Osteocyte (in vitro differentiated cells): ENCODE measurements at regions not wholly inside any gene's neighbourhood (a gene's known extent, or its start where the extent isn't known, plus 50 kb on each side); places are given as distances from the start of the nearest gene placed in this dataset.
"Not testable (repeated sequence)": the region's sequence is repeated elsewhere in the genome, so short reads cannot be mapped to it uniquely, and the experiment has no call there.

Experiments used
- DNase-seq: peaks from one replicate; pipeline ENCODE4 v3.0.0; 2021; ENCODE audit warnings: mixed read lengths; ENCODE audit not compliant: unreplicated experiment; ENCODE audit errors: extremely low spot score
- H3K27ac Mint-ChIP-seq: one replicate; pipeline ENCODE4 v1.8.0; 2021; ENCODE audit warnings: mild to moderate bottlenecking, mixed read lengths; ENCODE audit not compliant: unreplicated experiment
- H3K27me3 Mint-ChIP-seq: one replicate; pipeline ENCODE4 v1.8.0; 2021; ENCODE audit warnings: mixed read lengths; ENCODE audit not compliant: unreplicated experiment
- H3K36me3 Mint-ChIP-seq: one replicate; pipeline ENCODE4 v1.8.0; 2021; ENCODE audit warnings: mixed read lengths; ENCODE audit not compliant: unreplicated experiment
- H3K4me1 Mint-ChIP-seq: one replicate; pipeline ENCODE4 v1.8.0; 2021; ENCODE audit warnings: mixed read lengths; ENCODE audit not compliant: unreplicated experiment
- H3K4me3 Mint-ChIP-seq: one replicate; pipeline ENCODE4 v1.8.0; 2021; ENCODE audit warnings: mild to moderate bottlenecking, moderate library complexity, mixed read lengths; ENCODE audit not compliant: unreplicated experiment
- H3K9me3 Mint-ChIP-seq: one replicate; pipeline ENCODE4 v1.8.0; 2021; ENCODE audit warnings: mixed read lengths; ENCODE audit not compliant: unreplicated experiment
- TF ChIP-seq, protein P1 (sequence below): fragments of 200-600 bp; sonication (generic); IDR thresholded peaks from 2 replicates; pipeline ENCODE4 v1.5.0; 2021; ENCODE audit warnings: antibody characterized with exemption, mild to moderate bottlenecking, moderate library complexity

DNA sequence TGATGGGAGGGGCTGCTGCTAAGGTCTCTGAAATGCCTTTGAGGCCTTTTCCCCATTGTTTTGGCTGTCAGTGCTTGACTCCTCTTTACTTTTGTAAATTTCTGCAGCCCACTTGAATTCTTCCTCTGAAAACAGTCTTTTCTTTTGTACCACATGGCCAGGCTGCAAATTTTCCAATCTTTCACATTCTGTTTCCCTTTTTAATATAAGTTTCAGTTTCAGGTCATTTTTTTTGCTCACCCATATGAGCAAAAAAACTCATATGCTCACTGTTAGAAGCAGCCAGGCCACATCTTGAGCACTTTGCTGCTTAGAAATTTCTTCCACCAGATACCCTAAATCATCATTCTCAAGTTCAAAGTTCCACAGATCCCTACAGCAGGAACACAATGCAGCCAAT, 234.6 kb upstream of the ADRA1B start:
- H3K27me3 Mint-ChIP-seq, result peaks cover 5% of the 10 kb centered on the region
- H3K27ac Mint-ChIP-seq, result no peak overlapping the region
- TF ChIP-seq, protein P1, sequence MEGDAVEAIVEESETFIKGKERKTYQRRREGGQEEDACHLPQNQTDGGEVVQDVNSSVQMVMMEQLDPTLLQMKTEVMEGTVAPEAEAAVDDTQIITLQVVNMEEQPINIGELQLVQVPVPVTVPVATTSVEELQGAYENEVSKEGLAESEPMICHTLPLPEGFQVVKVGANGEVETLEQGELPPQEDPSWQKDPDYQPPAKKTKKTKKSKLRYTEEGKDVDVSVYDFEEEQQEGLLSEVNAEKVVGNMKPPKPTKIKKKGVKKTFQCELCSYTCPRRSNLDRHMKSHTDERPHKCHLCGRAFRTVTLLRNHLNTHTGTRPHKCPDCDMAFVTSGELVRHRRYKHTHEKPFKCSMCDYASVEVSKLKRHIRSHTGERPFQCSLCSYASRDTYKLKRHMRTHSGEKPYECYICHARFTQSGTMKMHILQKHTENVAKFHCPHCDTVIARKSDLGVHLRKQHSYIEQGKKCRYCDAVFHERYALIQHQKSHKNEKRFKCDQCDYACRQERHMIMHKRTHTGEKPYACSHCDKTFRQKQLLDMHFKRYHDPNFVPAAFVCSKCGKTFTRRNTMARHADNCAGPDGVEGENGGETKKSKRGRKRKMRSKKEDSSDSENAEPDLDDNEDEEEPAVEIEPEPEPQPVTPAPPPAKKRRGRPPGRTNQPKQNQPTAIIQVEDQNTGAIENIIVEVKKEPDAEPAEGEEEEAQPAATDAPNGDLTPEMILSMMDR, result no peak
- H3K9me3 Mint-ChIP-seq, result peaks cover 21% of the 10 kb centered on the region
- H3K4me1 Mint-ChIP-seq, result no peaks in the 10 kb centered on the region
- no peak for DNase-seq
- peaks cover 1% of the 10 kb centered on the region for H3K36me3 Mint-ChIP-seq
- no peak overlapping the region for H3K4me3 Mint-ChIP-seq

- DNase-seq, result no peak
- Mint-ChIP-seq H3K4me3 (no peak overlapping the region), H3K4me1 (no peaks in the 10 kb centered on the region), H3K36me3 (peaks cover 1% of the 10 kb centered on the region), H3K27ac (no peak overlapping the region), H3K27me3 (peaks cover 13% of the 10 kb centered on the region), H3K9me3 (peaks cover 21% of the 10 kb centered on the region)
- TF ChIP-seq, protein P1, result no peak
These were observed 233.7 kb upstream of the ADRA1B start for GRCh38 chr5:159682623-159683022.

- peaks cover 55% of the 10 kb centered on the region for H3K27me3 Mint-ChIP-seq
- H3K9me3 Mint-ChIP-seq, result peaks cover 12% of the 10 kb centered on the region
- not testable (repeated sequence) for H3K27ac Mint-ChIP-seq, DNase-seq, H3K4me1 Mint-ChIP-seq, H3K4me3 Mint-ChIP-seq, H3K36me3 Mint-ChIP-seq
These were observed 228.4 kb upstream of the ADRA1B start for GRCh38 chr5:159687892-159688291.

GRCh38 chr5:159695741-159696294, 220.5 kb upstream of the ADRA1B start:
- H3K9me3 Mint-ChIP-seq, result peaks cover 22% of the 10 kb centered on the region
- no peaks in the 10 kb centered on the region for H3K36me3 Mint-ChIP-seq
- H3K27ac Mint-ChIP-seq, result no peak overlapping the region
- H3K4me1 Mint-ChIP-seq, result peaks cover 1% of the 10 kb centered on the region
- H3K4me3 Mint-ChIP-seq, result no peak overlapping the region
- TF ChIP-seq, protein P1, result no peak
- DNase-seq, result no peak
- H3K27me3 Mint-ChIP-seq, result peaks cover 64% of the 10 kb centered on the region

DNA sequence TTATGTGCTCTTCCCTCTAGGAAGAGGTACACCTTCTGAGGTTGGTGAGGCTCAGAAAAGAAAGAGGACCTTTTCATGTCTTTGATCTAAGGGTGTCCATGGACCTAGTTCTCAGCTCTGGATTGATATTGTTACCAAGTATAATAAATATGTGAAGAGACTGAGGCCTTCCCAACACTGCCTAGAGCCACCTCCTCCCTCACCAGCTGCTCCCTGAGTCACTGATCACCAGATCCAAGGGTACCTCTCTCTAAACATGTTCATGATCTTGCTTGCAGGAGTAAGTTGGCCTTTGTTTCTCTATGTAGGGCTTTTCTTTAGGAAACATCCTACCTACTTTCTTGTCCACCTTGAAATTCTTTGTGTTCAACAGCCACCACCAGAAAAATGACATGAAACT, 218.8 kb upstream of the ADRA1B start:
- no peak for DNase-seq

More for the DNA sequence above, 218.8 kb upstream of the ADRA1B start:
- Mint-ChIP-seq H3K27me3 (peaks cover 61% of the 10 kb centered on the region), H3K36me3 (no peaks in the 10 kb centered on the region), H3K9me3 (peaks cover 13% of the 10 kb centered on the region), H3K4me3 (no peak overlapping the region), H3K27ac (no peak overlapping the region), H3K4me1 (peaks cover 1% of the 10 kb centered on the region)
- TF ChIP-seq, protein P1, result no peak
